Hepatocyte (in vitro differentiated cells): ENCODE measurements at regions not wholly inside any gene's neighbourhood (a gene's known extent, or its start where the extent isn't known, plus 50 kb on each side); places are given as distances from the start of the nearest gene placed in this dataset.
"Not testable (repeated sequence)": the region's sequence is repeated elsewhere in the genome, so short reads cannot be mapped to it uniquely, and the experiment has no call there.

Source experiments
- DNase-seq: peaks from one replicate; pipeline ENCODE4 v3.0.0-alpha.2; 2016; ENCODE audit warnings: low spot score
- H2AFZ ChIP-seq: fragments of 200-600 bp; sonication (generic); 2 replicates; pipeline ENCODE4 v1.6.0; 2016; ENCODE audit warnings: antibody characterized with exemption, mild to moderate bottlenecking
- H3K27ac ChIP-seq: fragments of 200-600 bp; sonication (generic); 2 replicates; pipeline ENCODE4 v1.5.1; 2016; ENCODE audit warnings: mild to moderate bottlenecking
- H3K27me3 ChIP-seq: fragments of 200-600 bp; sonication (generic); 2 replicates; pipeline ENCODE4 v1.6.1; 2016
- H3K36me3 ChIP-seq: fragments of 200-600 bp; sonication (generic); replicated peaks from 2 replicates; pipeline ENCODE4 v1.5.1; 2016; ENCODE audit warnings: low read depth; ENCODE audit not compliant: insufficient read depth
- H3K4me1 ChIP-seq: fragments of 200-600 bp; sonication (generic); 2 replicates; pipeline ENCODE4 v1.5.1; 2016; ENCODE audit warnings: mild to moderate bottlenecking, moderate library complexity; ENCODE audit not compliant: insufficient read depth
- H3K4me2 ChIP-seq: fragments of 200-600 bp; sonication (generic); 2 replicates; pipeline ENCODE4 v1.6.0; 2016
- H3K4me3 ChIP-seq: fragments of 200-600 bp; sonication (generic); 2 replicates; pipeline ENCODE4 v1.5.1; 2016; ENCODE audit warnings: mild to moderate bottlenecking
- H3K79me2 ChIP-seq: fragments of 200-600 bp; sonication (generic); 2 replicates; pipeline ENCODE4 v1.6.0; 2017; ENCODE audit warnings: mild to moderate bottlenecking
- H3K9me2 ChIP-seq: fragments of 200-600 bp; sonication (generic); replicated peaks from 2 replicates; pipeline ENCODE4 v1.6.0; 2017; ENCODE audit warnings: mild to moderate bottlenecking; ENCODE audit not compliant: insufficient read depth
- H3K9me3 ChIP-seq: fragments of 200-600 bp; sonication (generic); 2 replicates; pipeline ENCODE4 v1.5.1; 2016; ENCODE audit warnings: low read depth, mild to moderate bottlenecking
- H4K20me1 ChIP-seq: fragments of 200-600 bp; sonication (generic); 2 replicates; pipeline ENCODE4 v1.6.0; 2016; ENCODE audit warnings: mild to moderate bottlenecking; ENCODE audit not compliant: insufficient read depth, poor library complexity, severe bottlenecking
- CTCF ChIP-seq: fragments of 200-600 bp; sonication (generic); IDR thresholded peaks from 2 replicates; pipeline ENCODE4 v1.5.1; 2016; ENCODE audit warnings: antibody characterized with exemption, mild to moderate bottlenecking; ENCODE audit not compliant: poor library complexity
- EZH2 ChIP-seq: fragments of 200-600 bp; sonication (generic); IDR thresholded peaks from 2 replicates; pipeline ENCODE4 v1.6.1; 2016; ENCODE audit warnings: antibody characterized with exemption, mild to moderate bottlenecking, borderline replicate concordance
- EZH2phosphoT487 ChIP-seq: fragments of 200-600 bp; sonication (generic); IDR thresholded peaks from one replicate; pipeline ENCODE4 v1.6.1; 2018; ENCODE audit warnings: antibody characterized with exemption, mild to moderate bottlenecking, low read depth, moderate library complexity; ENCODE audit not compliant: unreplicated experiment, severe bottlenecking
- whole genome bisulfite sequencing: methylation state at CpG from one replicate; pipeline ENCODE4 v1.1.6; 2016; ENCODE audit warnings: low lambda C conversion rate; ENCODE audit errors: missing lambda C conversion rate; 5-methylcytosine and 5-hydroxymethylcytosine counted together

GRCh38 chr2:13858626-13859025, 773.9 kb upstream of the LRATD1 start:
- Histone ChIP-seq H3K27ac (no peak overlapping the region), H3K4me1 (no peaks in the 10 kb centered on the region), H3K9me3 (no peaks in the 10 kb centered on the region), H4K20me1 (no peaks in the 10 kb centered on the region), H3K9me2 (no peaks in the 10 kb centered on the region), H3K36me3 (no peaks in the 10 kb centered on the region), H3K79me2 (no peaks in the 10 kb centered on the region), H3K4me2 (no peak overlapping the region), H3K4me3 (no peak overlapping the region), H2AFZ (no peak overlapping the region), H3K27me3 (no peaks in the 10 kb centered on the region)
- 67% methylated on average over 6 of the region's 6 CpGs for WGBS
- TF ChIP-seq EZH2: no peak
- no peak for TF ChIP-seq CTCF
- no peak for TF ChIP-seq EZH2phosphoT487
- no peak for DNase-seq

- H3K27me3 ChIP-seq, H3K79me2 ChIP-seq, H3K4me3 ChIP-seq, H3K9me3 ChIP-seq, H4K20me1 ChIP-seq, H2AFZ ChIP-seq, H3K4me2 ChIP-seq, H3K27ac ChIP-seq, H3K4me1 ChIP-seq, DNase-seq, H3K9me2 ChIP-seq, H3K36me3 ChIP-seq: not testable (repeated sequence)
Measured at GRCh38 chr2:13868275-13868674, 764.2 kb upstream of the LRATD1 start.

- TF ChIP-seq EZH2: no peak
- no peak for TF ChIP-seq EZH2phosphoT487
- no peak for TF ChIP-seq CTCF
- Histone ChIP-seq H3K9me3 (no peaks in the 10 kb centered on the region), H3K4me1 (no peaks in the 10 kb centered on the region), H3K4me3 (no peak overlapping the region), H3K27ac (no peak overlapping the region), H3K79me2 (no peaks in the 10 kb centered on the region), H3K9me2 (no peaks in the 10 kb centered on the region), H3K36me3 (no peaks in the 10 kb centered on the region), H3K27me3 (no peaks in the 10 kb centered on the region), H2AFZ (no peak overlapping the region), H3K4me2 (no peak overlapping the region), H4K20me1 (no peaks in the 10 kb centered on the region)
- DNase-seq: no peak
- 78% methylated on average over 10 of the region's 10 CpGs for WGBS
Measured at GRCh38 chr2:13876491-13877037, 756.0 kb upstream of the LRATD1 start.

- Histone ChIP-seq H3K4me2 (no peak overlapping the region), H3K9me2 (no peaks in the 10 kb centered on the region), H3K36me3 (no peaks in the 10 kb centered on the region), H3K27me3 (no peaks in the 10 kb centered on the region), H2AFZ (no peak overlapping the region), H3K27ac (no peak overlapping the region), H3K79me2 (no peaks in the 10 kb centered on the region), H4K20me1 (no peaks in the 10 kb centered on the region), H3K9me3 (no peaks in the 10 kb centered on the region), H3K4me1 (no peaks in the 10 kb centered on the region), H3K4me3 (no peak overlapping the region)
- 77% methylated on average over 2 of the region's 2 CpGs for WGBS
- DNase-seq: no peak
- TF ChIP-seq CTCF: no peak
- TF ChIP-seq EZH2phosphoT487: no peak
Measured at GRCh38 chr2:13877571-13877970, 754.9 kb upstream of the LRATD1 start.
